H1 (cell line): ENCODE measurements at regions not wholly inside any gene's neighbourhood (a gene's known extent, or its start where the extent isn't known, plus 50 kb on each side); places are given as distances from the start of the nearest gene placed in this dataset.

ENCODE experiments used
- CHD1 ChIP-seq: IDR thresholded peaks from 2 replicates; pipeline ENCODE4 v1.6.1; 2012; ENCODE audit warnings: low read depth, low read length, improper control_type of control experiment
- CREB1 ChIP-seq: IDR thresholded peaks from 2 replicates; pipeline ENCODE4 v1.6.1; 2012; ENCODE audit warnings: inconsistent platforms
- CTCF ChIP-seq, 3 experiments: IDR thresholded peaks; 1 replicate in 2 of 3; 2 replicates in 1 of 3; pipeline versions ENCODE4 v1.5.1 to v1.6.1; 2011; ENCODE audit warnings: low read length in 3 of 3, mild to moderate bottlenecking in 3 of 3, inconsistent platforms in 2 of 3, low read depth in 1 of 3, moderate library complexity in 1 of 3; ENCODE audit not compliant: insufficient read depth in 1 of 3; ENCODE audit errors: control extremely low read depth in 1 of 3
- EZH2 ChIP-seq: fragments of 200-600 bp; sonication (generic); IDR thresholded peaks from 2 replicates; pipeline ENCODE4 v1.7.1; 2012; ENCODE audit warnings: low read depth, mild to moderate bottlenecking, moderate library complexity, low read length, inconsistent platforms; ENCODE audit not compliant: severe bottlenecking
- JUN ChIP-seq: IDR thresholded peaks from 2 replicates; pipeline ENCODE4 v1.6.1; 2011; ENCODE audit warnings: low read depth, mild to moderate bottlenecking, improper control_type of control experiment, low read length
- MAFK ChIP-seq: IDR thresholded peaks from 2 replicates; pipeline ENCODE4 v1.6.1; 2012; ENCODE audit warnings: low read depth, mild to moderate bottlenecking, improper control_type of control experiment, low read length
- POLR2A ChIP-seq, 2 experiments: IDR thresholded peaks; 1 replicate in 1 of 2; 2 replicates in 1 of 2; pipeline ENCODE4 v1.6.1; 2011; ENCODE audit warnings: low read depth in 2 of 2, low read length in 2 of 2, mild to moderate bottlenecking in 2 of 2; ENCODE audit errors: control extremely low read depth in 1 of 2
- RAD21 ChIP-seq, 2 experiments: IDR thresholded peaks in 1 of 2; conservative IDR thresholded peaks in 1 of 2; 2 replicates each; pipeline ENCODE4 v1.6.1; 2011; ENCODE audit warnings: low read depth in 2 of 2, low read length in 2 of 2, improper control_type of control experiment in 1 of 2, inconsistent platforms in 1 of 2, mild to moderate bottlenecking in 1 of 2, moderate library complexity in 1 of 2
- RFX5 ChIP-seq: IDR thresholded peaks from 2 replicates; pipeline ENCODE4 v1.6.1; 2011; ENCODE audit warnings: low read depth, low read length, improper control_type of control experiment, borderline replicate concordance
- RXRA ChIP-seq: IDR thresholded peaks from 2 replicates; pipeline ENCODE4 v1.6.1; 2011; ENCODE audit warnings: low read depth, mild to moderate bottlenecking, low read length, moderate library complexity; ENCODE audit not compliant: insufficient read depth
- TAF7 ChIP-seq: optimal IDR thresholded peaks from 2 replicates; pipeline ENCODE3; 2011; ENCODE audit warnings: low read depth, mild to moderate bottlenecking, inconsistent platforms, low read length, moderate library complexity, borderline replicate concordance
- TEAD4 ChIP-seq: IDR thresholded peaks from 2 replicates; pipeline ENCODE4 v1.6.1; 2012; ENCODE audit warnings: low read depth, low read length, inconsistent platforms, mixed read lengths

- TF ChIP-seq EZH2 (no peak), RXRA (no peak), CTCF (IDR thresholded peaks at IDR 0.05; ENCODE audit: control extremely low read depth in 1 of 3, insufficient read depth in 1 of 3, low read depth in 1 of 3, low read length in 3 of 3) (no peak), POLR2A (IDR thresholded peaks at IDR 0.05; ENCODE audit: control extremely low read depth in 1 of 2, low read depth in 2 of 2, low read length in 2 of 2) (no peak), CREB1 (no peak), RFX5 (no peak), MAFK (no peak), TEAD4 (no peak), CHD1 (no peak), RAD21 (IDR thresholded peaks at IDR 0.05 in 1 of 2, conservative IDR thresholded peaks at IDR 0.05 in 1 of 2; ENCODE audit: low read depth in 2 of 2, low read length in 2 of 2) (no peak), JUN (no peak), TAF7 (no peak)
Measured at GRCh38 chr15:53159458-53159857, 369.3 kb upstream of the ONECUT1 start.
